NK-92 treated with Interleukin-12 subunit alpha and Interleukin-12 subunit beta, amount 100 ng/mL, for 24 hours (cell line): ENCODE measurements at regions not wholly inside any gene's neighbourhood (a gene's known extent, or its start where the extent isn't known, plus 50 kb on each side); places are given as distances from the start of the nearest gene placed in this dataset.
"Not testable (repeated sequence)": the region's sequence is repeated elsewhere in the genome, so short reads cannot be mapped to it uniquely, and the experiment has no call there.

Experiments used
- DNase-seq: peaks from one replicate; lab custom pipeline; 2025; lab: John Stamatoyannopoulos, UW

GRCh38 chr9:108072740-108073139, 583.2 kb upstream of the KLF4 start:
- no peak for DNase-seq

GRCh38 chr9:108070861-108071260, 581.3 kb upstream of the KLF4 start:
- DNase-seq, result no peak

DNA sequence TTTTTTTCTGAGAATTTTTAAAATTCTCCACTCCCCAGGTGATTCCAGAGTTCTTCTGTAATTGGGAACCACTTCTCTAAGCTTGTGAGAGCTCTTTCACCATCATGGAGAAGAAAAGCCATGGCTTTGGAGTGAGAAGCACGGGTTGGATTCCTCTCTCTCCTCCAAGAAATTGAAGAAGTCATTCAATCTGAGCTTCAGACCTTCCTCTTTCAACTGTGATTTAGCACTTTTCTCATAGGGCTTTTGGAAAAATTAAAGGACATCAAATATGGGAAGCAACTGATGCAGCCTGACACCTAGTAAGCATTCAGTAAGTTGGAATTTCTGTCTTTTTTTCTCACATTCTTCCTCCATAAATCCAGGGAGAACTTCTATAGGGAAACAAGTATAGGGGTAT, 580.4 kb upstream of the KLF4 start:
- no peak for DNase-seq

DNA sequence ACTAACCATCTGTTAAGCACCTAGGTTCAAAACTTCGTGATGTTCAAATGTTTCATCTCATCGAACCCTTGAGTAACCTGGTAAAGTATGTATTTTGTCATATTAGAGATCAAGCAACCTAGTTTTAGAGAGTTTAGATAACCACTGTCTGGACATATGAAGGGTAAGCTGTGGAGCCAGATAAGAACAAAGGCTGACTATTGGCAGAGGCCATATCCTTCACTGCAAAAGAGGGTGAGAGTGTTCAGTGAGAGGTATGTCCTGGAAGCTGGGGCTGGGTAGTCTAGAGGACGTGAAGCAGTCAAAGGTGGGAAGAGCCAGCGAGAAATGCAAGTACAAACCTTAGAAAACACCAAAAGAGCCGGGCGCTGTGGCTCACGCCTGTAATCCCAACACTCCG, 573.1 kb upstream of the KLF4 start:
- no peak for DNase-seq

GRCh38 chr9:108060175-108060574, 570.6 kb upstream of the KLF4 start:
- DNase-seq, result no peak

GRCh38 chr9:108058135-108058814, 568.7 kb upstream of the KLF4 start:
- DNase-seq, result no peak

DNA sequence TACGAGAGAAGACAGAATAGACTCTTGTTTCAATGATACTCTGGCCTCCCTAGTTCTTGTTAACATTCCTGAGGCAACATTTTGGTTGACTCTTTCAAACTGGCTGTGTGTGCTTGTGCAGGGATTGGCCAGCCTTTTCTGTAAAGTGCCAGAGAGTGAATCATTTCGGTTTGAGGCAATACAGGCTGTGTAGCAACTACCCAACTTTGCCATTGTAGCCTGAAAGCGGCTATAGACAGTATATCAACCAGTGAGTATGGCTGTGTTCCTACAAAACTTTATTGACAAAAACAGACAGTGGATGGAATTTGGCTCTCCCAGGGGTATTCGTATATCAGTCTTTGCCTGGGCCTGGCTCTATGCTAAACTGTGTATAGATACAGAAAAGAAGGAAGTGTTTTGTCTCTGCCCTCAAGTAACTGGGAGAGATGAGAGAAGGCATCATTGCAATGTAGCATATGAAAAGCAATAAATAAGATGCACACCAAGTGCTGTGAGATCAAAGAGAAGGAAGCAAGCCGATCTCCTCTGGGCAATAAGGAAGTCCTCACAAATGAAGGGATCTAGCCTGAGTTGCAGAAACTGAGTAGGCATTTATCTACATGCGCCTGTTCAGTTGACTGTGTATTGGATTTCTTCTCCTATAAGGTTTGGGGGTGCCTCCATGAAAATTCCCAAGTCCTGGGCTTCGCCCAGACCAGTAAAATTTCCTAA, 568.0 kb upstream of the KLF4 start:
- DNase-seq, result no peak

DNA sequence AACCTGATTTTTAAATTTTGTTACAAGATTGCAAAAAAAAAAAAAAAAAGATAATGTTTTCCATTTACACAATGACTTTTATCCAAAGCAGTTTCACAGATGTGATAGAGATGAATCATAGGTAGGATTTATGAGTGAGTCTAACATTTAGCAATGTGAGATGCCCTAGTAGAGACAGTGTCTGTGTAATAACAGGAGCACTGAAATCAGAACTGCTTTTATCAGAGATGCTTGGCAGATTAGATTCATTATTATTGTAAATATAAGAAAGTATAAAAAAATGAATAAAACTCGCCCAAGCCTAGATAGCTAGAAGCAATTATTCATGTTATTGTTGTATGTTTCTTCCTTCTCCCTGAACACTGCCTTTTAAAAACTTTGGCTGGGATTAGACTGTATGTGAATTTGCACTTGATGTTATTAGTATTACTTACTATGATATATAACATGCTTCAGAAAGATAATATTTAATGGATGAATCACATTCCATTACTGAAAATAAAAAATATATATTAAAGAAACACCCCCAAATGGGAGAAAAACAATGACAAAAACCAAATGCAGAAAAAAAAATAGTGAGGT, 567.3 kb upstream of the KLF4 start:
- DNase-seq, result no peak

DNA sequence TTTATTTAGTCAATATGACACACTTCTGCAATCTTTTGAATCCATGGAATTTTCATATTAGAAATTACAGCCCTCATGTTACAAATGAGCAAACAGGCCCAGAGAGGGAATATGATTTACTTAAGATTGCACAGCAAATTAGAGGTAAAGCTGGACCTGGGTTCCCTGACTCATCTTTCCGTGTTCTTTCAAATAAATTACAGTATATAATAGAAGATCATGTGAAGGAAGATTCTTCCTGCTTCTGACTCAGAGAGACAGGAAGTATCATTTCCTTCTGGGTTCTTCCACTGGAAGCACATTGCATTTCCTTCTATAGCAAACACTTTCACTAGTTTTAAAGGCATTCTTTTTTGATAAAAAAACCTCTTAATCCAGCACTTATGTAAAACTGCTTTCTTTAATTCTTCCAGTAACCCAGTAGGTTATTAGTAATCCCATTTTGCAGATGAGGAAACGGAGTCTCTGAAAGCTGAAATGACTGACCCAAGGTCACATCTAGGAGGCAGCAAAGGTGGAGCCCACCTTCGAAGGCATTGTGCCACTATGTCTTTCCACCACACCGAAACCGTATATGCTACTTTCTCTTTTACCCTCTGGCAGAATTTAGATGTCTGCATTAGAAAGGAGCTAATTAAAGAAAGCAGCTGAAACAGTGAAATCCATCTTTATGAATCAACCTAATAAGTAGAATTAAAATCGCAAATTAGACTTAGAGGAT, 566.7 kb upstream of the KLF4 start:
- DNase-seq, result no peak

- DNase-seq, result no peak
These were observed 564.6 kb upstream of the KLF4 start for GRCh38 chr9:108054131-108054630.

DNA sequence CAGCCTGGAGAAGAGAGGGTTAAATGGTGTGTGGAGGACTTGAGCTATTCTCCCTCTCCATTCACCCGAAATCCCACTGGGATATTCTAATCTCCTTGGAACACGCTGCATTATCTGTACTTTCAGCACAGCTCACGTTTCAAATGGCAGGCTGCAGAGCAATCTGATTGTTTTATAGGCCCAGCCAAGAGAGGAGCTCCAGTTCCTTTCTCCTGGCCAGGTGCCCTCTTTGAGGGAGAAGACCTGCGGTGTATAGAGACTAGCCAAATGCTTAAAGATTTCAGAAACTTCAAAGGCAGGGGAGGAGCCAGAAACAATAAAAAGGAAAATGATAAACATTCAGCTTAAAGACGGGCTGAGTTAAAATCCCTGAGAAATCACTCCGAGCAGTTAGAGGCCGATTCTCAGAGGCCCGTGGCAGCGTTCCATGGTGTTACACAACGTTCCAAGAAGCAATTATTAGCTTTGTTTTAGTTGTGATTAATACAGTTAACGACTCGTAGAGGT, 564.0 kb upstream of the KLF4 start:
- DNase-seq, result no peak

DNA sequence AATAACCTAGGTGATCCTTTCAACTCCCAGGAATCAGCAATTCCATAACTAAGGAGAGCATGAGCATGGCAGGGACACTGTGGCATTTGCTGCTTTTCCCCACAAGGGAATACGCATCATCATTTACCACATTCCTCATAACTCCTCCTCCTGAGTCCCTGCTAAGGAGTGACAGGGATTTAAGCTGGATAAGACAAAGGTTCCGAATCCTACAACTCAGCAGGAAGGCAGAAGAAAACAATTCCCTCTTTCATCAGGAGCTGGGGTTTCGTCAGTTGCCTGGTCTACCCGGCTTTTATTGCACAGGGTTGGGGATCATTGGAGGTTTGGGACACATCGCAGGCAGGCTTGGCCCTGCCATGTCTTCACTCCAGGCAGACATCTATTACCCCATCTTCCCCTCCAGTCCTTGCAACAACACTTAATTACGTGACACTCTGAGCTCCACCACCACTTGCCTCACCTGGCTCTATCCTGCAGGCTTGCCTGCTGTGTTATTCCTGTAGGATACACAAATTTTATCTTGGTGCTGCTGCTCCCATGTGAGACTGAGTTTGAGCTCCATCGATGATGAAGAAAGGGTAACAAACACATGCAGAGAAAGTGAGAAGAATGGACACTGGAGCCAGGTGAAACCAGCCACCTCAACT, 563.0 kb upstream of the KLF4 start:
- no peak for DNase-seq

DNA sequence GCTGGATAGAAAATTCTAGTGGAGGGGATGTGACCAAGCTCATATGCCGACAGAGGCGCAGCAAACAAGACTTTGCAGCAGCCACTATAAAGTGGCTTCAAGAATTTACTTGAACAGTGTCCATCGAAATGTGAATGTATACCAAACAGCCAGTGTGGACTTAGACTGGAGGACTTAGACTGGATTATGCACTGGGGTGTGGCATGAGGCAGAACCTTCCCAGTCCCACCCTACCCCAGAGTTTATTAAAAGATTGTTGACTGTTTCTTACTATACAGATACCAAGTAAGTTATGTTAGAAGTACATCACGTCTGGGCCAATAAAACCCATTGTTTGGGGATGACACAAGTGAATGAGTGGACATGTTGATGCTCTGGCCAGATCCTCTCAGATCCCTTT, 561.3 kb upstream of the KLF4 start:
- no peak for DNase-seq

- DNase-seq, result no peak
These were observed 560.3 kb upstream of the KLF4 start for GRCh38 chr9:108049671-108050494.

GRCh38 chr9:108049026-108049607, 559.5 kb upstream of the KLF4 start:
- no peak for DNase-seq

- no peak for DNase-seq
These were observed 558.9 kb upstream of the KLF4 start for GRCh38 chr9:108048406-108049025.

GRCh38 chr9:108047777-108048176, 558.2 kb upstream of the KLF4 start:
- not testable (repeated sequence) for DNase-seq

GRCh38 chr9:108047264-108047663, 557.7 kb upstream of the KLF4 start:
- no peak for DNase-seq

DNA sequence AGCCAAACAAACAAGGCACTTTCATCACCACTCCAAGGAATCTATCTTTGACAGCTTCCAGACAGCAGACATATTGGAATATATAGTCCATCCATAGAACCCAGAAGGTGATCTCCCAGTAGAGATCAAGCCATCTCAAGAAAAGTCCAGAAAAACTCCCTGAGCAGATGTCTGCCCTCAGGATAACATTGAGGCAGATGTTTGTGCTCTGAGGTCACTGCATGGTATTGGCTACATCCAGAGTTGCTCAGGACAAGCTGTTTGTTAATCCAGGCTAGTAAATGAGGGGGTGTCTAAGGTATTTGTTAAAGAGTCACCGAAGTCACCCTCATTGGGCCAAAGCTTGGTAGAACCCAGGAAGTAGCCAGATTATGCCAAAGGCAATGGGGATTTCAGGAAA, 556.3 kb upstream of the KLF4 start:
- DNase-seq, result no peak

DNA sequence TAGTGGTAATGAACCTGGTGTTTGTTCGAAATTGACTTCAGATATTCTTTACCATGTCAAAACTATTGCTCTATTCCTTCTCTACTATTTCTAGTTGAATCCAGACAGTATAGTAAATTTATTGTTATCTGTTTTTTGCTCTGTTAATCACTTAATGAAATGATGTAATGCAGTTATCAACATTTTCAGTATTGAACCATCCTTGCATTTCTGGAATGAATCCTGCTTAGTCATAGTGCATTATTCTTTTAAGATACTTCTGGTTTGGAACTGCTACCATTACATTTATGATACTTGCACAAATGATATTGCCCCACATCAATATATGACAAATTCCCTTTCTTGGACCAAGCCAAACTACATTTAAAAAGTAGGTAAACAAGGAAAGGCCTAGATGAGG, 554.0 kb upstream of the KLF4 start:
- DNase-seq, result no peak
